Endothelial cell of umbilical vein (primary cell): ENCODE measurements at regions not wholly inside any gene's neighbourhood (a gene's known extent, or its start where the extent isn't known, plus 50 kb on each side); places are given as distances from the start of the nearest gene placed in this dataset.

Experiments used
- BruUV-seq: library from RNA; stranded (reverse); fragments of 400-500 nt; replicated peaks from 2 replicates; lab custom pipeline; 2021; lab: Mats Ljungman, UMichigan
- CTCF ChIA-PET: fragments of 300-600, 350-600 bp; sonication (Branson Sonifier 250); formaldehyde crosslinking; loops from one replicate; lab custom pipeline; 2021; ENCODE audit warnings: antibody characterized with exemption, inconsistent platforms; lab: Charles Lee
- POLR2A ChIA-PET: fragments of 300-600, 350-600 bp; sonication (Branson Sonifier 250); formaldehyde crosslinking; loops from one replicate; lab custom pipeline; 2021; ENCODE audit warnings: antibody characterized with exemption, inconsistent platforms; lab: Charles Lee
- DNase-seq: peaks from one replicate; pipeline ENCODE4 v3.0.0-alpha.2; 2011; ENCODE audit warnings: low read depth, low spot score
- FAIRE-seq: peaks from 2 replicates; lab custom pipeline; 2011; peaks lifted over from hg19 to GRCh38; lab: Jason Lieb, UNC
- H2AFZ ChIP-seq: 2 replicates; pipeline ENCODE4 v1.6.0; 2012; ENCODE audit warnings: low read depth, low read length, control low read depth, inconsistent platforms
- H3K27ac ChIP-seq: 2 replicates; pipeline ENCODE4 v1.5.1; 2011; ENCODE audit warnings: low read depth, mild to moderate bottlenecking, control low read depth, low read length, moderate library complexity; ENCODE audit not compliant: insufficient read depth
- H3K27me3 ChIP-seq, 2 experiments: 2 replicates each; pipeline versions ENCODE4 v1.6.0 to v1.6.1; 2011; ENCODE audit warnings: low read length in 2 of 2, mixed read lengths in 1 of 2; ENCODE audit not compliant: control insufficient read depth in 2 of 2, insufficient read depth in 2 of 2
- H3K36me3 ChIP-seq, 2 experiments: 2 replicates in 1 of 2; 3 replicates in 1 of 2; pipeline ENCODE4 v1.5.1; 2011; ENCODE audit warnings: low read length in 2 of 2, mild to moderate bottlenecking in 1 of 2, moderate library complexity in 1 of 2; ENCODE audit not compliant: control insufficient read depth in 2 of 2, insufficient read depth in 2 of 2; ENCODE audit errors: extremely low read depth in 1 of 2
- H3K4me1 ChIP-seq: 3 replicates; pipeline ENCODE4 v1.5.1; 2011; ENCODE audit warnings: mild to moderate bottlenecking, low read length; ENCODE audit not compliant: control insufficient read depth, insufficient read depth; ENCODE audit errors: extremely low read depth
- H3K4me2 ChIP-seq: 2 replicates; pipeline ENCODE4 v1.6.1; 2011; ENCODE audit warnings: low read length, control low read depth, mixed read lengths; ENCODE audit not compliant: insufficient read depth
- H3K4me3 ChIP-seq, 3 experiments: fragments of 200-600 bp in 1 of 3; sonication (generic), shearing (Covaris generic) in 1 of 3; replicated peaks in 1 of 3; 2 replicates each; pipeline ENCODE4 v1.5.1; 2011 to 2016; ENCODE audit warnings: control low read depth in 3 of 3, low read length in 3 of 3, mild to moderate bottlenecking in 2 of 3, inconsistent platforms in 1 of 3, low read depth in 1 of 3, moderate library complexity in 1 of 3; ENCODE audit not compliant: insufficient read depth in 1 of 3
- H3K79me2 ChIP-seq: 2 replicates; pipeline ENCODE4 v1.6.0; 2012; ENCODE audit warnings: low read length, inconsistent platforms; ENCODE audit not compliant: control insufficient read depth, insufficient read depth
- H3K9ac ChIP-seq: replicated peaks from 2 replicates; pipeline ENCODE3; 2011; ENCODE audit warnings: low read length, control low read depth; ENCODE audit not compliant: insufficient read depth; ENCODE audit errors: extremely low read depth
- H3K9me1 ChIP-seq: replicated peaks from 3 replicates; pipeline ENCODE4 v1.6.0; 2011; ENCODE audit warnings: mild to moderate bottlenecking, low read length; ENCODE audit not compliant: control insufficient read depth, insufficient read depth; ENCODE audit errors: extremely low read depth
- H3K9me3 ChIP-seq: replicated peaks from 2 replicates; pipeline ENCODE4 v1.5.1; 2012; ENCODE audit warnings: low read length, inconsistent platforms; ENCODE audit not compliant: control insufficient read depth, insufficient read depth
- H4K20me1 ChIP-seq: replicated peaks from 2 replicates; pipeline ENCODE3; 2011; ENCODE audit warnings: mild to moderate bottlenecking, low read length; ENCODE audit not compliant: control insufficient read depth, insufficient read depth; ENCODE audit errors: extremely low read depth
- EZH2 ChIP-seq: IDR thresholded peaks from 2 replicates; pipeline ENCODE4 v1.6.1; 2012; ENCODE audit warnings: borderline replicate concordance, low read depth, mild to moderate bottlenecking, moderate library complexity, low read length, inconsistent platforms; ENCODE audit not compliant: severe bottlenecking
- FOS ChIP-seq: IDR thresholded peaks from 2 replicates; pipeline ENCODE4 v1.6.1; 2011; ENCODE audit warnings: mild to moderate bottlenecking, low read length, moderate library complexity, borderline replicate concordance; ENCODE audit not compliant: insufficient read depth
- JUN ChIP-seq: IDR thresholded peaks from 2 replicates; pipeline ENCODE4 v1.6.1; 2011; ENCODE audit warnings: borderline replicate concordance, low read depth; ENCODE audit not compliant: insufficient read length, insufficient read depth
- MYC ChIP-seq: IDR thresholded peaks from one replicate; pipeline ENCODE4 v1.6.1; 2011; ENCODE audit warnings: mild to moderate bottlenecking, low read depth, low read length
- POLR2A ChIP-seq: IDR thresholded peaks from 2 replicates; pipeline ENCODE4 v1.6.1; 2012; ENCODE audit warnings: low read depth, mild to moderate bottlenecking, control low read depth, low read length
- dilution Hi-C: fragments of 300-500 bp; cut with MboI; formaldehyde crosslinking; loops from one replicate; pipeline ENCODE4 v1.15.0; 2019; ENCODE audit warnings: low sequenced_read_pairs; ENCODE audit not compliant: extremely low pct_ligation_motif_present
- intact Hi-C: fragments of 100-400 bp; cut with micrococcal nuclease; formaldehyde crosslinking; loops from one replicate; pipeline ENCODE4 v1.10.0; 2022
- TF ChIP-seq, protein P1 (sequence below), 2 donors: IDR thresholded peaks; 1 replicate in 1 of 2; 2 replicates in 1 of 2; pipeline ENCODE4 v1.5.1; 2011; ENCODE audit warnings: low read length in 2 of 2, mild to moderate bottlenecking in 2 of 2, moderate library complexity in 2 of 2, control low read depth in 1 of 2, inconsistent platforms in 1 of 2, low read depth in 1 of 2; ENCODE audit not compliant: insufficient read depth in 1 of 2; ENCODE audit errors: extremely low read depth in 1 of 2

DNA sequence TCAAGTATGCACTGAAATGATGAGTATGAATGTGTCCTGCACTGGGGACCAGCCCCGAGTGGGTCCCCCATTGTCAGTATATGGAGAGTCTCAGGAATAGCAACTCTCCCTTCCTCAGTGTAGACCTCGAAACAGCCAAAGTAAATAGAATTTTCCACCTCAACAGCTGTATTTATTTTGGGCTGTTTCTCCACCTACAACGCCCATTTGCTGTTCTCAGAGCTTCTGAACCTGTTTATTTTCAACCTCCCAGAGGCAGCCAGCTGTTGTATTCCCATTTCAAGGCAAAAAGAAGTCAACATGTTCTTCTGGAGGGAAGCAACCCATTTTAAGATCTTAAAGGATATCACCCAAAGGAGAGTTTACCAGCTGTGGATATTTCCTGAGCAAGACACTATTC lies 59.6 kb upstream of the BICC1 start:
- DNase-seq (no peak), FAIRE-seq (no peak)
- no peak overlapping the region for H3K9ac ChIP-seq
- H4K20me1 ChIP-seq = no peaks in the 10 kb centered on the region
- H3K79me2 ChIP-seq = no peaks in the 10 kb centered on the region
- no peak for TF ChIP-seq EZH2
- no peak for TF ChIP-seq FOS
- TF ChIP-seq POLR2A = no peak
- TF ChIP-seq MYC = no peak
- TF ChIP-seq JUN = no peak
- CTCF ChIA-PET = no interaction called here
- H3K4me2 ChIP-seq = no peak overlapping the region
- no peaks in the 10 kb centered on the region for H3K9me1 ChIP-seq
- H3K27me3 ChIP-seq = peaks cover 0 to 2% of the 10 kb centered on the region in 2 experiments
- no peak overlapping the region for H3K27ac ChIP-seq
- dilution Hi-C loops (no loop called here), intact Hi-C loops (no loop called here)
- no TSS peak for BruUV-seq
- H2AFZ ChIP-seq = no peak overlapping the region
- POLR2A ChIA-PET = no interaction called here
- no peaks in the 10 kb centered on the region for H3K36me3 ChIP-seq
- no peak overlapping the region for H3K4me3 ChIP-seq
- H3K9me3 ChIP-seq = no peaks in the 10 kb centered on the region
- H3K4me1 ChIP-seq = no peaks in the 10 kb centered on the region

DNA sequence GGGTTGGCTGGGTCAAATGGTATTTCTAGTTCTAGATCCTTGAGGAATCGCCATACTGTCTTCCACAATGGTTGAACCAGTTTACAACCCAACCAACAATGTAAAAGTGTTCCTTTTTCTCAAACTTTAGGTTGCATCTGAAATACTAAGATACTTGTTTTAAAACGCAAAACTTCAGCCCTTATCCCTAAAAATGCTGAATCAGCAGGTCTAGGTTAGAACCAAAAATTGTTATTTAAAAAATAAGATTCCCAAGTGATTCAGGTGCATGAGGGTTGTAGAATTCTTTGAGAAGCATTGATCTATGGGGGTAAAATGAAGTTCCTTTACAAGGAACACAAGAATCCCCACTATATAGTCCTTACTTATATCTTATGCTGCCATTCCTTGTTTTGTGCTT lies 56.5 kb upstream of the BICC1 start:
- Histone ChIP-seq H3K4me2 (no peak overlapping the region), H3K4me1 (no peaks in the 10 kb centered on the region), H3K4me3 (no peak overlapping the region), H3K9me1 (no peaks in the 10 kb centered on the region), H4K20me1 (no peaks in the 10 kb centered on the region), H3K9ac (no peak overlapping the region), H2AFZ (no peak overlapping the region), H3K36me3 (no peaks in the 10 kb centered on the region), H3K79me2 (no peaks in the 10 kb centered on the region), H3K9me3 (no peaks in the 10 kb centered on the region), H3K27ac (no peak overlapping the region), H3K27me3 (peaks cover 0 to 2% of the 10 kb centered on the region in 2 experiments)
- dilution Hi-C loops = no loop called here
- POLR2A ChIA-PET = no interaction called here
- DNase-seq (no peak), FAIRE-seq (no peak)
- CTCF ChIA-PET = no interaction called here
- no TSS peak for BruUV-seq
- intact Hi-C loops = no loop called here
- TF ChIP-seq POLR2A (no peak), EZH2 (no peak)
- TF ChIP-seq, protein P1, sequence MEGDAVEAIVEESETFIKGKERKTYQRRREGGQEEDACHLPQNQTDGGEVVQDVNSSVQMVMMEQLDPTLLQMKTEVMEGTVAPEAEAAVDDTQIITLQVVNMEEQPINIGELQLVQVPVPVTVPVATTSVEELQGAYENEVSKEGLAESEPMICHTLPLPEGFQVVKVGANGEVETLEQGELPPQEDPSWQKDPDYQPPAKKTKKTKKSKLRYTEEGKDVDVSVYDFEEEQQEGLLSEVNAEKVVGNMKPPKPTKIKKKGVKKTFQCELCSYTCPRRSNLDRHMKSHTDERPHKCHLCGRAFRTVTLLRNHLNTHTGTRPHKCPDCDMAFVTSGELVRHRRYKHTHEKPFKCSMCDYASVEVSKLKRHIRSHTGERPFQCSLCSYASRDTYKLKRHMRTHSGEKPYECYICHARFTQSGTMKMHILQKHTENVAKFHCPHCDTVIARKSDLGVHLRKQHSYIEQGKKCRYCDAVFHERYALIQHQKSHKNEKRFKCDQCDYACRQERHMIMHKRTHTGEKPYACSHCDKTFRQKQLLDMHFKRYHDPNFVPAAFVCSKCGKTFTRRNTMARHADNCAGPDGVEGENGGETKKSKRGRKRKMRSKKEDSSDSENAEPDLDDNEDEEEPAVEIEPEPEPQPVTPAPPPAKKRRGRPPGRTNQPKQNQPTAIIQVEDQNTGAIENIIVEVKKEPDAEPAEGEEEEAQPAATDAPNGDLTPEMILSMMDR (IDR thresholded peaks at IDR 0.05; ENCODE audit: extremely low read depth in 1 of 2, insufficient read depth in 1 of 2, low read depth in 1 of 2, low read length in 2 of 2) = no peak
